GM12874 (cell line): ENCODE measurements at regions not wholly inside any gene's neighbourhood (a gene's known extent, or its start where the extent isn't known, plus 50 kb on each side); places are given as distances from the start of the nearest gene placed in this dataset.

Experiments used
- TF ChIP-seq, protein P1 (sequence below): IDR thresholded peaks from 2 replicates; pipeline ENCODE4 v1.5.1; 2011; ENCODE audit warnings: low read depth, mild to moderate bottlenecking, control low read depth, low read length, moderate library complexity; ENCODE audit not compliant: insufficient read depth

DNA sequence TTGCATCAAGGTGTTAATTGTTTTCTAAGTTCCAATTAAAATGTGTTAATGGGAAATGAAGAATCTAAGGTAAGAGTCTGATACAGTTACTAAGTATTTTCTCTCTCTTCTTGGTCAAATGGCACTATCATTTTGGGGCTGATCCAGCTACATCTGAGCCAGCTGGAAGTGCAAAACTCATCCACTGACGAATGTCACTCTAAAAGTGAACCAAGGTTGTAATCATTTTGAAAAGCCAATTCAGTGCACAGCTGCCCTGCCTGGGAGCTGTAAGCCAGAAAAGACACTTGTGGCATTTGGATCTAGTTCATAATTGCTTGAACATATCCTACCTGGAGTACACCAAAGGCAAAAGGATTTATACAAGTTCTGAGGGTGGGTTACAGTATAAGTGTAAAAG is 1011.3 kb downstream of the AACS start:
- TF ChIP-seq, protein P1, sequence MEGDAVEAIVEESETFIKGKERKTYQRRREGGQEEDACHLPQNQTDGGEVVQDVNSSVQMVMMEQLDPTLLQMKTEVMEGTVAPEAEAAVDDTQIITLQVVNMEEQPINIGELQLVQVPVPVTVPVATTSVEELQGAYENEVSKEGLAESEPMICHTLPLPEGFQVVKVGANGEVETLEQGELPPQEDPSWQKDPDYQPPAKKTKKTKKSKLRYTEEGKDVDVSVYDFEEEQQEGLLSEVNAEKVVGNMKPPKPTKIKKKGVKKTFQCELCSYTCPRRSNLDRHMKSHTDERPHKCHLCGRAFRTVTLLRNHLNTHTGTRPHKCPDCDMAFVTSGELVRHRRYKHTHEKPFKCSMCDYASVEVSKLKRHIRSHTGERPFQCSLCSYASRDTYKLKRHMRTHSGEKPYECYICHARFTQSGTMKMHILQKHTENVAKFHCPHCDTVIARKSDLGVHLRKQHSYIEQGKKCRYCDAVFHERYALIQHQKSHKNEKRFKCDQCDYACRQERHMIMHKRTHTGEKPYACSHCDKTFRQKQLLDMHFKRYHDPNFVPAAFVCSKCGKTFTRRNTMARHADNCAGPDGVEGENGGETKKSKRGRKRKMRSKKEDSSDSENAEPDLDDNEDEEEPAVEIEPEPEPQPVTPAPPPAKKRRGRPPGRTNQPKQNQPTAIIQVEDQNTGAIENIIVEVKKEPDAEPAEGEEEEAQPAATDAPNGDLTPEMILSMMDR, result no peak

DNA sequence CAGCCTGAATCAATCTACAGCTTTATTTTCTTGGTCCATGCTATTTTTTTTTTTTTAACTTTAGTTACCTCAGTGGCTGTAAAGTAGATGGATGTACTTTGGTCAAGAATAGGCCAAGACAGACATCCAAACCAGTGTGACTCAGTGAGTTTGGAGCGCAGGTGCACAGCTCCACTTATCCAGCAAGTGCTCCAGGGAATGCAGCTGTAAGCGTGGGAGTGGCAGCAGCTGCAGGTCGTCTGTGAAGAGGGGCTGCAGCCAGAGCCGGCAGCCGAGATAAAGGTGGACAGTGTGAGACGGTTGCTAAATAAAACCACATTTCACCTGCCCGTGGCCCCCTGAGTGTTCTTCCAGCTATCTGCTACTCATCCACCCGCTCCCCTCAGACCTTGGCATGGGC is 1018.7 kb downstream of the AACS start:
- TF ChIP-seq, protein P1, result no peak

DNA sequence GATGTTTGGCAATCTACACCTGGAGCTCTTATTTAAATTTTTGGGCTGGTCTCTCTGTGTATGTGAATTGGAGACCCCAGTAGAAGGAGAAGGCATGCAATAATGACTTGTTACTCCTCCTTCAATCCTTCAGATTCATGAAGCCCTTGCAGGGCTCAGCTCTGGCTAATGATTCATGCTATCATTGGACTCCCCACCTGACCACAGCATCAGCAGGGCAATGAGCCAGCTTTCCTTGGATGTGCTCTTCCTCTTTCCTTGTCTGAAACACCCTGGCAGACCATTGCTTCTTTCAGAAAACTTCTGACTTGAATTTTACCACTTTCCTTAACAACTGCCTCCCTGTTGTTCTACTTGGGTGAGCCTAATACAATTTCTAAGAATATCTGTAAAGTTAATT is 1019.2 kb downstream of the AACS start:
- TF ChIP-seq, protein P1, result no peak

DNA sequence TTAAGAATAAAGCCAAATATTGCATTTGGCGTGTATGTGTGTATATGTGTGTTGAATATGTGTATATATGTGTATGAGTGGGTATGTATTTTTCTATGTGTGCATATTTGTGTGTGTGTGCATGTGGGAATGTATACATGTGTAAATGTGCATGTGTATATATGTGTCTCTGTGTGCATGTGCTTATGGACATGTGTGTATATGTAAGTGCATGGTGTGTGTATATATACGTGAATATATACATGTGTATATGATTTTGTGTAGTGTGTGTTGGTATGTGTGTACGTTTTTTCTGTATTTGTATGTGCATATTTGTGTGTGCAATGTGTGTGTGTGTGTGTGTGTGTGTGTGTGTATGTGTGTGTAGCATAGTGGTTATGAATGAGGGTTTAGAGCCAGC is 1021.0 kb downstream of the AACS start:
- TF ChIP-seq, protein P1, result no peak

DNA sequence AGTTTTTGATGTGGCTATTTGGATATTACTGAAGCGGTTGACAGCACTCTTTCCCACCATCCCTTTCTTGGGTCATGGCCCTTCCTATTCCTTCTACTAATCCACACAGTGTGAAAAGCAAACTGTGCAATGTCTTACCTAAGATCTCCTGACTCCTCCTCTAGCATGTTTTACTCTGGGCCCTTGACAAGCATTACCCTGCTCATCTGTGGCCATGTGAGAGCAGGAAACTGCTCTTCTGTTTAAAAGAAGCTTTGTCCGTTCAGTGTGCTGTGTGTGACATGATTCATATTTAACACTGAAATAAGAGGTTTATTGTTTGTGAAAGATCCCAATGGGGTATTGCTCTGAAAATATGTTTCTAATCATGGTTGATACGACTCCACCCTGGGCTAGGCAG is 1022.5 kb downstream of the AACS start:
- TF ChIP-seq, protein P1, result no peak

DNA sequence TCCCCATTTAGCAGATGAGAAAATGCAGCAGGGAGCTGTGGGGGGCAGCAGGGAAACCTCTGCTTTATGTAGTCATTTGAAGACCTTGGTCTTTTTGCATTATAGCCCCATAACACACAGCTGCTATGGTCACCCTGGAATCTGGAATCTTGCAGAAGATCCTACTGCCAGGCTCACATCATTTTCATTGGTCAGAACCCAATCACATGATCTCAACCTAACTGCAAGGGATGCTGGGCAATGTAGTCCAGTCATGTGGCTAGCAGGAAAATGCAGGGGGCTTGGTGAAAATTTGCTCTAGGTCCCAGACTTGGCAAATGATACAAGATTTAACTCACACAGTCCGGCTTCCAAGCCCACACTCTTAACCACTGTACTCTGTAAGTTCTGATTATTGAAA is 1028.7 kb downstream of the AACS start:
- TF ChIP-seq, protein P1, result no peak

DNA sequence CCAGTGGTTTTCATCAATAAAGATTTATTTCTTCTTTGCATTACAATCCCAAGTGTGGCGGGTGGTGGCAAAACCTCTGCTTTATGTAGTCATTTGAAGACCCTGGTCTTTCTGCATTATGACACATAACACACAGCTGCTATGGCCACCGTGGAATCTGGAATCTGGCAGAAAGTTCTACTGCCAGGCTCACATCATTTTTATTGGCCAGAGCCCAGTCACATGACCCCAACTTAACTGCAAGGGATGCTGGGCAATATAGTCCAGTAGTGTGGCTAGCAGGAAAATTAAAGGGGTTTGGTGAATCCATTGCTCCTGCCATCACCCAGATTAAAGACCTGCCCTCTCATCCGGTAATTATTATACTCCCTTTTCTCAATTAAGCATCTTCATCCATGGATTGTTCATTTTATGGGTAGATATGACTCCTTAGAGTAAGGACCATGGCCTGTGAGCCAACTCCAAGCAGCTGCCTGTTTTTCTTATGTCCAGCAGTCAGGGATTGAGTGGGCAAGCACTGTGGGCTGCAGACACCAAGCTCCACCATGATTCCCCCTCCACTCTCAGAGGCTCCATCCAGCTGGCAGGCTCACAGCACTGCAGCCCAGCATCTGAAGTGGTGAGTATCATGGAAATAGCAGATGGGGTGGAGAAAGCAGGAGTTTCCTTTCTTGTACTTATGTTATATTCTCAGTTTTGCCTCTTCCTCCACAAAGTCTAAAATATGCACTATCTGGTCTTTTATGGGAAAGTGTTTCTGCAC is 1030.7 kb downstream of the AACS start:
- TF ChIP-seq, protein P1, result no peak
